ENCODE measurements at regions not wholly inside any gene's neighbourhood (a gene's known extent, or its start where the extent isn't known, plus 50 kb on each side); places are given as distances from the start of the nearest gene placed in this dataset.

DNA sequence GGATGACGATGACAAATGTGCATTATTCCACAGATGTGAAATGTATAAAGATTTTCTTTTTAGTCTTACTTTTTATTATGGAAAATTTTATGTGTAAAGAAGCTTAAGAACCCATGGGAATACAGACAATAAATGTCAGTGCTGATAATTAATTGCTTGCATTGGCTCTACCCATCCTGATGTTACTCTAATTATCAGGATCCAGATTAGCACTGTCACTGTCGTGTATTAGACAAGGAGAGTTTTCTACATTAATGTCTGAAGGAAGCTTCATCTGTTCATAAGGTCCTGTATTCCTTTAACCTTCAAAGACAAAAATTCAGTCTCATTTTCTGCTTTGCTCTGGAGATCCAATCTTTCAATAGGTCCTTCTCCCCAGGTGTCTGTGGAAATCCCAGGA, 259.1 kb upstream of the ADAMTS5 start:
- CTCF ChIA-PET: no interaction called here
- DNase-seq (ENCODE audit: low spot score) (no peak), ATAC-seq (no peak)
- Mint-ChIP-seq H3K4me1 (peaks cover 16% of the 10 kb centered on the region), H3K4me3 (no peak overlapping the region), H3K9me3 (no peaks in the 10 kb centered on the region), H3K36me3 (no peaks in the 10 kb centered on the region), H3K27ac (no peak overlapping the region), H3K27me3 (ENCODE audit: low read depth) (no peaks in the 10 kb centered on the region)
- TF ChIP-seq GRHL2 (CRISPR knock-in tag; IDR thresholded peaks at IDR 0.05; ENCODE audit: insufficient replicate concordance, severe bottlenecking) (no peak), FOXJ3 (CRISPR knock-in tag; IDR thresholded peaks at IDR 0.05; ENCODE audit: borderline replicate concordance) (no peak), NR2C2 (CRISPR knock-in tag; IDR thresholded peaks at IDR 0.05) (no peak), IRF2 (CRISPR knock-in tag; IDR thresholded peaks at IDR 0.05; ENCODE audit: borderline replicate concordance, low read depth) (no peak), ZNF396 (CRISPR knock-in tag; IDR thresholded peaks at IDR 0.05; ENCODE audit: borderline replicate concordance) (no peak)
- POLR2A ChIA-PET: no interaction called here

GRCh38 chr21:27225151-27225550, 258.3 kb upstream of the ADAMTS5 start:
- Mint-ChIP-seq H3K36me3 (no peaks in the 10 kb centered on the region), H3K4me3 (no peak overlapping the region), H3K27me3 (ENCODE audit: low read depth) (no peaks in the 10 kb centered on the region), H3K27ac (no peak overlapping the region), H3K9me3 (no peaks in the 10 kb centered on the region), H3K4me1 (peaks cover 24% of the 10 kb centered on the region)
- ChIA-PET POLR2A (no interaction called here), CTCF (interaction anchor here (0.7 to 0.9 kb wide), 2 partner anchors 340 to 344 kb away, joined by 3 read pairs; no protein-coding TSS in a partner anchor)
- ATAC-seq (no peak), DNase-seq (ENCODE audit: low spot score) (no peak)
- no peak for TF ChIP-seq FOXP1 (CRISPR knock-in tag; IDR thresholded peaks at IDR 0.05; ENCODE audit: borderline replicate concordance)
- TF ChIP-seq ZNF416 (CRISPR knock-in tag; IDR thresholded peaks at IDR 0.05): no peak
- no peak for TF ChIP-seq TCF7 (CRISPR knock-in tag; IDR thresholded peaks at IDR 0.05; ENCODE audit: low read depth)
- no peak for TF ChIP-seq AFF4 (CRISPR knock-in tag; IDR thresholded peaks at IDR 0.05; ENCODE audit: borderline replicate concordance)
- TF ChIP-seq NFE2L1 (CRISPR knock-in tag; IDR thresholded peaks at IDR 0.05): no peak
- no peak for TF ChIP-seq ZNF671 (CRISPR knock-in tag; IDR thresholded peaks at IDR 0.05)
- TF ChIP-seq ZMAT4 (CRISPR knock-in tag; IDR thresholded peaks at IDR 0.05): no peak
- TF ChIP-seq, protein P1, sequence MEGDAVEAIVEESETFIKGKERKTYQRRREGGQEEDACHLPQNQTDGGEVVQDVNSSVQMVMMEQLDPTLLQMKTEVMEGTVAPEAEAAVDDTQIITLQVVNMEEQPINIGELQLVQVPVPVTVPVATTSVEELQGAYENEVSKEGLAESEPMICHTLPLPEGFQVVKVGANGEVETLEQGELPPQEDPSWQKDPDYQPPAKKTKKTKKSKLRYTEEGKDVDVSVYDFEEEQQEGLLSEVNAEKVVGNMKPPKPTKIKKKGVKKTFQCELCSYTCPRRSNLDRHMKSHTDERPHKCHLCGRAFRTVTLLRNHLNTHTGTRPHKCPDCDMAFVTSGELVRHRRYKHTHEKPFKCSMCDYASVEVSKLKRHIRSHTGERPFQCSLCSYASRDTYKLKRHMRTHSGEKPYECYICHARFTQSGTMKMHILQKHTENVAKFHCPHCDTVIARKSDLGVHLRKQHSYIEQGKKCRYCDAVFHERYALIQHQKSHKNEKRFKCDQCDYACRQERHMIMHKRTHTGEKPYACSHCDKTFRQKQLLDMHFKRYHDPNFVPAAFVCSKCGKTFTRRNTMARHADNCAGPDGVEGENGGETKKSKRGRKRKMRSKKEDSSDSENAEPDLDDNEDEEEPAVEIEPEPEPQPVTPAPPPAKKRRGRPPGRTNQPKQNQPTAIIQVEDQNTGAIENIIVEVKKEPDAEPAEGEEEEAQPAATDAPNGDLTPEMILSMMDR (IDR thresholded peaks at IDR 0.05): no peak
- no peak for TF ChIP-seq ZNF396 (CRISPR knock-in tag; IDR thresholded peaks at IDR 0.05; ENCODE audit: borderline replicate concordance)
- no peak for TF ChIP-seq PRRX2 (CRISPR knock-in tag; IDR thresholded peaks at IDR 0.05)
- TF ChIP-seq, protein P2, sequence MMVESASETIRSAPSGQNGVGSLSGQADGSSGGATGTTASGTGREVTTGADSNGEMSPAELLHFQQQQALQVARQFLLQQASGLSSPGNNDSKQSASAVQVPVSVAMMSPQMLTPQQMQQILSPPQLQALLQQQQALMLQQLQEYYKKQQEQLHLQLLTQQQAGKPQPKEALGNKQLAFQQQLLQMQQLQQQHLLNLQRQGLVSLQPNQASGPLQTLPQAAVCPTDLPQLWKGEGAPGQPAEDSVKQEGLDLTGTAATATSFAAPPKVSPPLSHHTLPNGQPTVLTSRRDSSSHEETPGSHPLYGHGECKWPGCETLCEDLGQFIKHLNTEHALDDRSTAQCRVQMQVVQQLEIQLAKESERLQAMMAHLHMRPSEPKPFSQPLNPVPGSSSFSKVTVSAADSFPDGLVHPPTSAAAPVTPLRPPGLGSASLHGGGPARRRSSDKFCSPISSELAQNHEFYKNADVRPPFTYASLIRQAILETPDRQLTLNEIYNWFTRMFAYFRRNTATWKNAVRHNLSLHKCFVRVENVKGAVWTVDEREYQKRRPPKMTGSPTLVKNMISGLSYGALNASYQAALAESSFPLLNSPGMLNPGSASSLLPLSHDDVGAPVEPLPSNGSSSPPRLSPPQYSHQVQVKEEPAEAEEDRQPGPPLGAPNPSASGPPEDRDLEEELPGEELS (CRISPR knock-in tag; IDR thresholded peaks at IDR 0.05): no peak
- TF ChIP-seq MXD4 (CRISPR knock-in tag; IDR thresholded peaks at IDR 0.05; ENCODE audit: borderline replicate concordance): no peak
- TF ChIP-seq ATF1 (CRISPR knock-in tag; IDR thresholded peaks at IDR 0.05): no peak
- no peak for TF ChIP-seq ZNF425 (CRISPR knock-in tag; conservative IDR thresholded peaks at IDR 0.05)
- no peak for TF ChIP-seq ZNF532 (CRISPR knock-in tag; IDR thresholded peaks at IDR 0.05; ENCODE audit: borderline replicate concordance)
- no peak for TF ChIP-seq ZNF317 (CRISPR knock-in tag; IDR thresholded peaks at IDR 0.05; ENCODE audit: borderline replicate concordance, low read depth)
- TF ChIP-seq TP53 (CRISPR knock-in tag; IDR thresholded peaks at IDR 0.05): no peak
- TF ChIP-seq KAT7 (CRISPR knock-in tag; IDR thresholded peaks at IDR 0.05; ENCODE audit: borderline replicate concordance): no peak
